Globus pallidus (tissue), 1 donor: ENCODE measurements at regions not wholly inside any gene's neighbourhood (a gene's known extent, or its start where the extent isn't known, plus 50 kb on each side); places are given as distances from the start of the nearest gene placed in this dataset.
A peak's percentile ranks its signal among the peaks of the same experiment; 100 is the strongest.
"Not testable (repeated sequence)": the region's sequence is repeated elsewhere in the genome, so short reads cannot be mapped to it uniquely, and the experiment has no call there.

Experiments
- DNase-seq: peaks from one replicate; pipeline ENCODE4 v3.0.0-alpha.2; 2015; ENCODE audit warnings: low spot score

DNA sequence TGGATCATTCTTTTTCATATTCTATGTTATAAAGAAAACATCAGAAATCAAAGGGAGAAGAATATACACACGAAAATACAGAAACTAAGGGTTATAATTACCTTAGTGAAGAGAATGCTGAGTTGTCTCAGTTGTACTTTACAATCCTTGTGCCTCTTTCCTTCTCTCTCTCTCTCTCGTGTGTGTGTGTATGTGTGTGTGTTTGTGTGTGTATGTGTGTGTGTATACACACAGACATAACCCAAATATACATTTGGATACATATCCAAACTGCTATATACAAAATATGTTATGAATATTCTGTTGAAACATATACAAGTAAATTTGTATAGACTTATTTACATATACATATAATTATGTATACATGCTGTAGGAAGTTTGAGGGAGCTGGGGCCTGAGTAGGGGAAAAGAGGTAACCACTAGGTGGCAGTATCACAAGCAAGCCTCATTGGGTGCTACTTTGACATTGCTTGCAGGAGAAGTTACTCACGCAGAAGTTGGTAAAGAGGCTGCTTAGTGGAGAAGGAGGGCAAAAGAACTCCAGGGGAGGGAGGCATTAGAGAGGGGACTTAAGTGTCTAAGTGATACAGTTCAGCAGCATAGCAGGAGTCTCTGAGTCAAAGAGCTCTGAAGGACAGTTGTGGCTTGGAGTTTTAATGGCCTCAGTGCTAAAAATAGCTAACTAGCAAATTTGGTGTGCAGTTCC is 465.1 kb upstream of the PCDH20 start:
- DNase-seq = peak; percentile 37

DNA sequence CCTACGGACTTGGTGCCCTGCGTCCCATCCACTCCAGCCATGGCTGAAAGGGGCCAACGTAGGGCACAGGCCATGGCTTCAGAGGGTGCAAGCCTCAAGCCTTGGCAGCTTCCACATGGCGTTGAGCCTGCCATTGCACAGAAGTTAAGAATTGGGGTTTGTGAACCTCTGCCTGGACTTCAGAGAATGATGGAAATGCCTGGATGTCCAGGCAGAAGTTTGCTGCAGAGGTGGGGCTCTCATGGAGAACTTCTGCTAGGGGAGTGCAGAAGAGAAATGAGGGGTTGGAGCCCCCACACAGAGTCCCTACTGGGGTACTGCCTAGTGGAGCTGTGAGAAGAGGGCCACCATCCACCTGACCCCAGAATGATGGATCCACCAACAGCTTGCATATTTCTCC is 462.9 kb upstream of the PCDH20 start:
- not testable (repeated sequence) for DNase-seq

DNA sequence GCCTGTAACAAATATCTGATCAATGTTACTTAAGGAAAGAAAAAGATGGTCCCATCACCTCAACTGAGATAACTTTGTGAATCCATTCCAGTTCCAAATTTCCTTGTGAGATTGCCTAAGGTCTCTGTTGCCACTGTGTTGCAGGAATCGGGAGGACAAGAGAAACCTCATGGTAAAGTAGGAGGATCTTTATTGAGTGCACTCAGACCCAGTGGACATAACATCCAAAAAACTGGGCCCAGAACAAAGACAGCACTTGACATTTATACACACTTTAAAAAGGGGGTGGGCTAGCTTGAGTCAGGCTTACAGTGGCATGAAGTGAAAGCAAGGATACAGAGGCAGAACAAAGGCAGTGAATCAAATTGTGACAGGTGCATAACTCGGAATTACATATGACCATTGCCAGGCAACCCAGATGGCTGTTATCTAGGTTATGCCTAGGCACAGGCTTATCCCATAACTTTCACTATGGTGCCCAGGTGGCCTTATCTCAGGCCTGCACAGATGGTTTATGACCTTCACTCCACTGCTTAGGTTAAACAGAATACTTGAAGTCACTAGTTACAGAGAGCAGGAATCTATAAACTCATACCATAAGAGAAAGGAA is 459.4 kb upstream of the PCDH20 start:
- no peak for DNase-seq

DNA sequence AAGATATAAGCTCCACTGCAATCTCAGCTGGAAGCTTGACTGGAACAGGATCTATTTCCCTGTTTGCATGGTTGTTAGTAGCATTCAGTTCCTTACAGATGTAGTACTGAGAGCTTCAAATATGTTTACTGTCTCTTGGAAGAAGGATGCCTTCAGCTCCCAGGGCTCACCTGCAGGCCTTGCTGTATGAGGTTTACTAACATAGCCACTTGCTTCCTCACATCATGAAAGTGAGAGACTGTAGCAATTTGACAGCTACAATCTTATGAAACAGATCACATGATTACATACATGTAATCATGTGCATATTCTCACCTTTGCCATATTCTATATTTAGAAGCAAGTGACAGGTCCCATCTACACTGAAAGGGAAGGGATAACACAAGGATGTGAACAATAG is 458.1 kb upstream of the PCDH20 start:
- no peak for DNase-seq

DNA sequence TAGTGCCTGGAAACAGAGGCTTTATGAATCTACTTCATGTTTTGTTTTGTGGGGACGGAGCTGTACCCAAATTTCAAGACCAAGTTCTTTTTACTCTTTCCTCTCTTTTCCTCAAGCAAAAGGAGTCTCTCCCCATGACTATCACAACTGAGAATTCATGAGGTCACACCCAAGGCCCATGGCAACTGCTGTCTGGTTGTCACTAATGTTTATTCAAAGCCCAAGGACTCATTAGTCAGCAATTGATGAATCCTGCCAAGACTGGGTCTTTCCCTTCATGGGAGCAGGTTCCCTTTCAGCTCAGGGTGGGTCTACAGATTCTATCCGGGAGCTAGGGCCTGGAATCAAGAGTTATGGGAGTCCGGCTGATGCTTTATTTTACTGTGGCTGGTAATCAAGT is 441.5 kb upstream of the PCDH20 start:
- DNase-seq = no peak

DNA sequence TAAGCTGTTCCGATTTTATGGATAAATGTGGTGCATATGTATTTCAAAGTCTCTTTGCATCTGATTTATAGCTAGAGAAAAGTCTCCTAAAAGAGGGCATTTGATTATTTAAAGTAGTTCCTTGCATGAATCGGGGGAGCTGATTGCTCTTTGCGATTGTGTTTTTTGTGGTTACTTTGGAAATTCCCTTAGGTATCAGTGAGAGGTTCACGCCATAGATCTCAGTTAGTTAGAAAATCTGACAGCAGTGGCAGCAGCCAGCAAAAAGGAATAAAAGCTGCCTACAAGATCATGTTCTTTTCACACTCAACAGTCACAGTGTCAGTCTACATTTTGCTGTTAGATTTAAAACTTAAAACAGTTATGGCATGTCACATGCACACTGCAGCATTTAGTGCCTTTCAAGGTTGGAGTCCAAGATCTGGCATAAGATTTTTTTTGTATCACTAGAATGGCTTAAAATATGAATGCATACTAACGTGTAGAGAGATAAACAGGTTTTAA is 436.5 kb upstream of the PCDH20 start:
- no peak for DNase-seq

DNA sequence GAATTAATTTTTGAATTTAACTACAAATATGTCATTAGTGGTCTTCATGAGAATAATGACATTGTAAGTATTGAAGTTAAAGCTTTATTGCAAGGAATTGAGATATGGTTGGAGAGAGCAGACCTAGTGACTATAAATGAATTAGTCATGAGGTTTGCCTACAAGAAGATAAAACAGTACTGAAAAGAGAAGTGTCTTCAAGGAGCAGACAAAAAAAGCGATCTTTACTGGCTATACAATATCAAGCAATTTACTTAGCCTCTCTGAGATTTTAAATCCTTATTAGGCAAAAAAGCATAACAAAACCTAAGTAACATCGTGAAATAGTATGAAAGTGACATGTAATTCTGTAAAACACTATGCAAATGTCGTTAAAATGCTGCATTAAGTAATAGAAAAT is 435.1 kb upstream of the PCDH20 start:
- DNase-seq = no peak

DNA sequence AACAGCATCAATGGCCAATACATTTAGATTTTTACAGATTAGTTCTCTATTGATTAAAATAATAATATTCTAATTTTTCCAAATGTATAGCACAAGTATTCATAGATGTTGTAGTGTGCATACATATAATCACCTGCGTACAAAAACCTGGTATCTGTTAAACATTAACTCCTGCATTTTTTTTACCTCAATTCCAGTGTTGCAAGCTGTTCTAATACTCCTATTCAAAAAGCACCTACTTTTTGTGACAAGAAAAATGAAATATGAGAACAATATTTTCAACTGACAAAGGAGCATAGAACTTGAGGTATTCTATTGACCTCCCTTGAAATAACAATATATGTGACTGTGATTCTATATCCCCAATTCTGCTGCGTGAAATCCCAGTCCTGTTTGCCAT is 422.9 kb upstream of the PCDH20 start:
- DNase-seq = no peak

DNA sequence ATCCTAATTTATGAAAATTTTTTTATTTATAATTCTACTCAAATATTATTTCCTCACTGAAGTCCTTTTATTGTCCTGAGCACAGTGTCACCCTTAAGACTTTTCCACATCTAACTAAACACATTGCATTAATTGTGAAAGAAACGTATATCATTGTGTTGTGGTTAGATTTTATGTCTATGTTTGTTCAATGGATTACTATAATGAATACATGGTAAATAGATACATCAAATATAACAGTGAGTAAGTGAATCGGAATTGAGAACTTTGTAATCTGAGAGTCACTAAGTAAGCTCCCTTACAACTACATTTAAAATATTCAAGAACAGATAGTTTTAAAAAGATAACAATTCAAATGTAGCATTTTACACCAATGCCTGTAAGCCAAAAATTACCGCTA is 417.6 kb upstream of the PCDH20 start:
- no peak for DNase-seq

DNA sequence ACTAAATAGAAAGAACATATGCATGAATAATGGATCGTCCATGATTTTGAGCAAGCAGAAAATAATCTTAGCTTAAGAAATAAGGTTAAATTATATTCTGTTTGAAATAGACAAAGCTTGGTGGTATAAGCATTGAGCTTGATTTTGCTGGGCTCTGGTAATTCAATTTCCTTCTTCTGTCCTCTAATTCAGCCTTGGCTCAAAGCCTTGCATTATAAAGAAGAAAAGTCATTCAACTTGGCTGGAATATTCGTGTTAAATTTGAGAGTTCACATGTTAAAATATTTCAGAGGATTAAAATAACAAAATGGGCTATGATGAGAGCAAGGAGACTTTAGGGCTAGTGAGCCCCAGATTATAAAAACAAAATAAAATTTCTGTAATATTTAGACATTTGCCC is 415.4 kb upstream of the PCDH20 start:
- DNase-seq = no peak

DNA sequence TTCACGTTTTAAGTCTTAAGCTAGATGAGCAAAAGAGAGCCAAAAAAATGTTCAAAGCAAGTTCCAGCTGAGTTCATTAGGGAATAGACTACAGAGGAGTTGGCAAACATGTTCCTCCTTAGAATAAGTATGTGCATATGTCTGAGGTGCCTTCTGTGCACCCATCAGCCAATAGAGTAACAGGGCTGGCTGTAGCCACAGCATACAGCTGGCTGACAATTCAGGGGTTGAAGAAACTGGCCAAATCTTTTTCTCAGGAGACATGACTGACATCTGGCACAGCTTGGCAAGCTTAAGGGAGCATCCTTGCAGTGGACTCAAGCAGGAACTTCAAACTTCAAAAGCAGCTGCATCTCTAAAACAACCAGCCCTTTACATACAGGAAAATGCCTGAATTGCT is 414.8 kb upstream of the PCDH20 start:
- no peak for DNase-seq

DNA sequence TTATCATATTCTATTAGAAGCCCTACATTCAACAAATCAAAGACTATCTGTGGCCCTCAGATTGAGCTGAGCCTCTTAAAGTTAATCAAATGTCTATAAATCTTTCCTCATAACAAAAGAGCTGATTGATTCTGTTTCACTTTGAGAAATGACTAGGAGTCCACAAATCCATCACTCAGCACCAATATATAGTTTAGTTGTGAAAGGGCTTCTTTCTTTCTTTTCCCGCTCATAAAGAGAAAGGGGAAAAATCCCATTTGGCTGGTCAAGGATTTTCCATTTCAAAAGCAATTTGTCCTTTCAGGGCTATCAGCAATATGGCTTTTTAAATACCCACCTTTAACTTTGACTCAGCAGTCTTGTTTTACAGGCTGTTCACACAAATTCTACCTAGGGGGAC is 408.5 kb upstream of the PCDH20 start:
- no peak for DNase-seq

DNA sequence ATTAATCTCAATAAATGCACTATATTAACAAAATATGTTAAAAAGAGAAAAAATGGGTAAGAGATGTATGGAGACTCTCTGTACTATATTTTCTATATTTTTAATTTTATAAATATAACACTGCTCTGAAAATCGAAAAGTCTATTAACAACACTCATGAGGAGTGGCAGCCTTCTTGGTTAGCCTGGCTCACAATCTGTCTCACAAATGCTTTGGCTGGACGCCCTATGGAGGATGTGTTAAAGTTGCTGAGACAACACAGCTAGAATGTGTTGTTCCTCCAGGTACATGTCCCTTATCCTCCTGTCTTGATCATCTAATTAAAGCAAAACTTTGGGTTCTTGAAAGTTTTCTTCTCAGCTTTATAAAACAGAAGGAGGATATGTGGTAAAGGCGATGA is 396.6 kb upstream of the PCDH20 start:
- no peak for DNase-seq

DNA sequence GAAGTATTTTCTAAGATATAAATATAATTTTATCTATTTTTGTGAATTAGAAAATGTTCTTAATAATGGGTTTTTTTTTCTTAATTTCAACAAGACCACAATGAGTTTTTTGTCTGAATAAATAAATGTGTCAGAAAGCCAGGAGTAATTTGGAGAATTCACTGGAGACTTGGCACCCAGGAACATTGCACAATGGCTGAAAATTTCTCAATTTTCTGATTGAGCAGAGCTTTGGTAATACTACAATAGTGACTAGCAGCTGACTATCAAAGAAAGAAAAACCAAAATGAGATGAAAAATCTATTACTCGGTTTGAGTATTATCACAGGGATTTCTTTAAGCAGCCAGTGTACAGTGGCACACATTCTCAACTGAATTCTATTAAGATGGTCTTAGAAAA is 394.4 kb upstream of the PCDH20 start:
- no peak for DNase-seq

DNA sequence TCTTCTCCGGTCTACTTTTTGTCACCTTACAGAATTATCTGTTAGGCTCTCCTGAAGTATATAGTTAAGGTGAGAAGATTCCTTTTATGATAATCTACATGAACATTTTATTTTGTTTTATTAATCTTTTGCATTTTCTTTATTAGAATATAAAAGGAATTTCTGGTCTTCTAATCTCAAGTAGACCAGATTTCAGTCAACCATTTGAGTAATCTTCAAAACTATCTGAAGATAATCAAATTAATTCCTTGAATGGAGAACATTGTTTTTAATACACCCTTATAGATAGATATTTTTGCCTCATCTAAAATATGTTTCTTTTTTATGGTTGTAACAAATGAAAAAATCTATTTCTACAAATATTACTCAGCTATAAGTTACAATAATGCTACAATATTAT is 381.7 kb upstream of the PCDH20 start:
- DNase-seq = no peak

DNA sequence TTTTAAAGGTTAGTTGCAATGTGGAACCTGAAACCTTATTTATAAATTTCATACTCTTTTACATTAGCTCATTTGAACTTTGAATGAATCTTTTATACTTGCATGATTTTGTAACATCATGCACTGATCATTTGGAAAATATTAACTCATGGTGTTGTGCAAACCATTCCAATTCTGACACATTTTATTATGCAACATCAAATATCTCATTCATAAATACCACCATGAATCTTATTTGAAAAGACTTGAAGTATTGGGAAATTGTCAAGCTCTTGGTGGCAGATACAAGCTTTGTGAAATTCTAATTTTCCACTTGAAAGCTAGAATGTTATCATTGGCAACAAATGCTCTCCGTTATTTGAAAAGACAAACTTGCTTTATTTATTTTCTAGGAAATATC is 379.9 kb upstream of the PCDH20 start:
- no peak for DNase-seq

DNA sequence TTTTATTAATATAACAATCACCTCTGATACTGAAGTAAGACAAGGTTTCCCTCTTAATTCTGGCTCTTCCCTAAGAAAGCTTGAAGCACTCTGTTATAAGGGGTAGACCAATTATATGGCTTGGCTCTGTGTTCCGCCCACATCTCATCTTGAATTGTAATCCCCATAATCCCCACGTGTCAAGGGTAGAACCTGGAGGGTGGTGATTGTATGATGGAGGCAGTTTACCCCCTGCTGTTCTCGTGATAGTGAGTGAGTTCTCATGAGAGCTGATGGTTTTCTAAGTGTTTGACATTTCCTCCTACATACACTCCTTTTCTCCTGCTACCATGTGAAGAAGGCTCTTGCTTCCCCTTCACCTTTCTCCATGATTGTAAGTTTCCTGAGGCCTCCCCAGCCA is 363.8 kb upstream of the PCDH20 start:
- no peak for DNase-seq

DNA sequence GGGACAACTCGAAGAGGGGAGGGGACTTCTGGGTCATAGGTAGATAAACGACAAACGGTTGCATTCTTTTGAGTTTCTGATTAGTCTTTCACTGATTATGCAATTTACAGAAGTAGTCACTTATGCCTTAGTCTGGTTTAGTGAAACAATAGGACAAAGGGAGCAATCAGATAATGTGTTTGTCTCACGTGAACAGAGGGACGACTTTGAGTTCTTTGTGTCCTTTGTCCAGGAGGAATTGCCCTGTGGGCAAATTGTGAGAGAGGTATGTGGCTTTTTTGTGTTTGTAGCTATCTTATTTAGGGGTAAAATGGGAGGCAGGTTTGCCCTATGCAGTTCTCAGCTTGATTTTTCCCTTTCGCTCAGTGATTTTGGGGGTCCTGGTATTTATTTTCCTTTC is 362.9 kb upstream of the PCDH20 start:
- no peak for DNase-seq

DNA sequence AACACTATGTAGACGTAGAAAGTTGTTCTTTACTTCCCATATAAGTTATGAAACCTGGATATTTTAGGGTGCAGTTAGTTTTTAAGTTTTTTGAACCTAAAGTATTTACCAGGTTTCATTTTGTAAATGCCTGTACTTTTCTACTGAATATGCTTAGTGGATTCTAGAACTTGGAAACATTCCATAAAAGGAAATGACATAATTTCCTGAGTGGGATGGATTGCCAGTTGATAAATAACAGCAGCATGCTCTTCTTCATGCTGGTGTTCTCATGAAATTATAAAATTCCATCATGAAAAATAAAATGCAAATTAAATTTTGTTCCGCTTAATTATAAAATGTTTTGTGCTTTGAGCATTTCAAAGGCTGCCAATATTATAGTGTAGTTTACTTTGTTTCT is 362.2 kb upstream of the PCDH20 start:
- DNase-seq = no peak

DNA sequence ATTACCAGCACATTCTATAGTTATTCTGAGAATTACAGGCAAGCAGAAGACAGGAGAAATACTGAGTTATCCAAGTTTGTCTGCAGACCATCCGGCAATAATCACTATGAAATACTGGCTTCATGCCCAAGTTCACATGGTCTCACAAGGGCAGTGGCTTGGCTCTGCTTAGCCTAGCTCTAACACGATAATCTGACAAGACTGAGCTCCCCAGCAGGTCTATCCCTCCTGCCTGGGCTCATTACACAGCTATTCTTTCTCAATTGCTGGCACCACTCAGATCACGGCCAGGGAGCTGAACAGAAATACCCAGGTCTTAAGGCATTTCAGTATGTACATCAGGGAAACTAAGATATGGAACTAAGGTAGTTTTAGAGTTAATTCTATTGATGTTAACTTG is 361.6 kb upstream of the PCDH20 start:
- DNase-seq = peak; percentile 36

DNA sequence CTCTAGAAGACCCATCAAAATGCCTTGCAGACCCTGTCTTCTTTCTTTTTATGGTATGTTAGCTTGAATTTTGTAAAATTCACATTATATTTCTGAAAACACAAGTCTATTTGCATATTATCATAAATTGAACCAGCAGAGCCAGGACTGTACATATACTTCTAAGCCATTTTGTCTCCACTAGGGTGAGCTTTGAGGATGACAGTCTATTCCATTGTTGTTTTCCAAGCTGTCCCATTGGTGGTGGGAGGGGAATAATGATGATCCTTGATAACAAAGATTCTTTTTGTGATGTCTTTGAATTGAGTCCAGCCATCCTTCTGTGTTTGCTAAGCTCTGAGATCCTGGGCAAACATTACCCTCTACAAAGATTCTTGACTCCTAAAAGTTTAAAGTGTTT is 359.3 kb upstream of the PCDH20 start:
- peak; percentile 95 for DNase-seq

DNA sequence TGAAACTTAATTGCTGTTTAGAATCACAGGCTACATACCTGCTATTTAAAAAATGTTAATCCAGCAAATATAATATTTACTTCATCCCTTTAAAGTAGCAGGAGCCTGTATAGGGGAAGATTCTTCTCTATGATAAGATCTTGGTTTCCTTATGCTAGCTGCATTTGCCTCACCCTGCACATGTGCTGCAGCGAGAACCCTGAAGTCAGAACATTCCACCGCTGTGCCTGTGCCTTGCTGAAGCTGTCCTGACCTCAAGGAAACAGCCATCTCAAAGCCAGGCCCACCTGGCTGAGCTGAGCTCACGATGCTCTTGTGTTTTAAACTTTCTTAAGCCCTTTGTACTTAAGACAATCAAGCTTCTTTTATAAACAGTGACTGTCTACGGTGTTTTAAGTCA is 355.0 kb upstream of the PCDH20 start:
- no peak for DNase-seq

DNA sequence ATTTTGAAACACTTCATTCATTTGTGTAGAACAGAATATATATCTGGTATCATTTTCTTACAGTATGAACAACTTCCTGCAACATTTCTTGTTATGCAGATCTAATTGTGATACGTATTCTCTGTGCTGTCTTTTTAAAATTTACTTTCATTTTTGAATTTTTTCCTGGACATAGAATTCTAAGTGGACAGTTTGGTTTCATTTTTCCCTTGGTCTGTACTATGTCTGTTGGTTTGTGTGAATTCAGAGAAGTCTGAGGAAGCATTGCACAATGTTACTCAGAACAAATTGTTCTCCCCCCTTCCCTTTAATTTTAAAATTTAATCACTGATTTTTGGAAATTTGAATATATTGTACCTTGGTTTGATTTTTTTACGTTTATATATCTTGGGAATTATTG is 352.5 kb upstream of the PCDH20 start:
- no peak for DNase-seq

DNA sequence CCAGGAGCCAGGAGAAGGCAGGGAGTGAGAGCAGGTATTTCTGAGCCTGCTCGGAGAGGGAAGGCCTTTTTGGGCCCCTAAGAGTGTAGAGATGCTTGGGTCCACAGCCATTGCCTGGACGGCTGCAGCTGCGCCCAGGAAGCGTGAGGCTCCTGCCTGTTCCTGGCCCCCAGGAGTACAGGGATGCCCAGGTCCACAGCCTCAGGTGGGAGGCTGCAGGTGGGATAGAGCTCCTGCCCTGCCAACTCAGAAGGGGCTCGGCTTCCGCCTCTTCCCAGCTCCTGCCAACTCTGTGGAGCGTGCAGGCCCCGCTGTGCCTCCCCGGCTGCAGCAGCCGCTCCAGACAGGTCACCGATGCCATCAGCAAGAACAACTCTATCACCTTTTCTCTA is 351.0 kb upstream of the PCDH20 start:
- no peak for DNase-seq
